GM12892 (cell line): ENCODE measurements at regions not wholly inside any gene's neighbourhood (a gene's known extent, or its start where the extent isn't known, plus 50 kb on each side); places are given as distances from the start of the nearest gene placed in this dataset.

Source experiments
- POLR2A ChIP-seq: IDR thresholded peaks from 2 replicates; pipeline ENCODE4 v1.6.1; 2011; ENCODE audit warnings: low read depth, low read length, control low read depth
- POLR2AphosphoS5 ChIP-seq: IDR thresholded peaks from 2 replicates; pipeline ENCODE4 v1.6.1; 2011; ENCODE audit warnings: low read depth, low read length, control low read depth
- TAF1 ChIP-seq: IDR thresholded peaks from 2 replicates; pipeline ENCODE4 v1.6.1; 2011; ENCODE audit warnings: low read depth, mild to moderate bottlenecking, control low read depth, low read length, borderline replicate concordance

GRCh38 chr1:201639391-201639790 is 100.5 kb downstream of the NAV1 start:
- TF ChIP-seq POLR2A (no peak), POLR2AphosphoS5 (no peak), TAF1 (no peak)
